KMS-11 (cell line): ENCODE measurements at regions not wholly inside any gene's neighbourhood (a gene's known extent, or its start where the extent isn't known, plus 50 kb on each side); places are given as distances from the start of the nearest gene placed in this dataset.

Source experiments
- H2AFZ ChIP-seq: fragments of 200-600 bp; sonication (generic); 2 replicates; pipeline ENCODE4 v1.6.1; 2016; ENCODE audit warnings: antibody characterized with exemption, mixed run types, low read depth
- H3K27ac ChIP-seq: fragments of 200-600 bp; sonication (generic); 2 replicates; pipeline ENCODE4 v1.6.1; 2016; ENCODE audit warnings: mild to moderate bottlenecking, mixed run types
- H3K27me3 ChIP-seq: fragments of 200-600 bp; sonication (generic); 2 replicates; pipeline ENCODE4 v1.6.1; 2017; ENCODE audit warnings: mild to moderate bottlenecking, low read depth, mixed run types, moderate library complexity; ENCODE audit not compliant: insufficient read depth
- H3K36me3 ChIP-seq: fragments of 200-600 bp; sonication (generic); 2 replicates; pipeline ENCODE4 v1.6.1; 2017; ENCODE audit warnings: mild to moderate bottlenecking, mixed run types; ENCODE audit not compliant: insufficient read depth
- H3K4me1 ChIP-seq: fragments of 200-600 bp; sonication (generic); 2 replicates; pipeline ENCODE4 v1.6.1; 2016; ENCODE audit warnings: mild to moderate bottlenecking, low read depth, mixed run types; ENCODE audit not compliant: poor library complexity, severe bottlenecking
- H3K4me2 ChIP-seq: fragments of 200-600 bp; sonication (generic); 2 replicates; pipeline ENCODE4 v1.7.0; 2016; ENCODE audit warnings: mild to moderate bottlenecking, mixed run types
- H3K4me3 ChIP-seq: fragments of 200-600 bp; sonication (generic); IDR thresholded peaks from 2 replicates; pipeline ENCODE4 v1.6.1; 2017; ENCODE audit warnings: low read depth, low read length, mixed read lengths; ENCODE audit not compliant: insufficient read depth
- H3K79me2 ChIP-seq: fragments of 200-600 bp; sonication (generic); 2 replicates; pipeline ENCODE4 v1.6.1; 2016; ENCODE audit warnings: low read depth, mixed run types; ENCODE audit not compliant: insufficient read depth
- H3K9ac ChIP-seq: fragments of 200-600 bp; sonication (generic); 2 replicates; pipeline ENCODE4 v1.6.1; 2016; ENCODE audit warnings: mild to moderate bottlenecking, mixed run types
- H4K20me1 ChIP-seq: fragments of 200-600 bp; sonication (generic); 2 replicates; pipeline ENCODE4 v1.6.1; 2016; ENCODE audit warnings: mild to moderate bottlenecking, mixed run types; ENCODE audit not compliant: insufficient read depth
- TF ChIP-seq, protein P1 (sequence below): fragments of 200-600 bp; sonication (generic); conservative IDR thresholded peaks from 2 replicates; pipeline ENCODE4 v1.6.1; 2017; ENCODE audit warnings: low read depth, mild to moderate bottlenecking, antibody characterized with exemption, low read length, moderate library complexity, mixed read lengths

- Histone ChIP-seq H4K20me1 (no peaks in the 10 kb centered on the region), H3K36me3 (no peaks in the 10 kb centered on the region), H3K4me1 (no peaks in the 10 kb centered on the region), H3K9ac (no peak overlapping the region), H3K4me2 (no peak overlapping the region), H3K79me2 (no peaks in the 10 kb centered on the region), H3K27ac (no peak overlapping the region), H3K27me3 (no peaks in the 10 kb centered on the region), H3K4me3 (no peak overlapping the region), H2AFZ (no peak overlapping the region)
- TF ChIP-seq, protein P1, sequence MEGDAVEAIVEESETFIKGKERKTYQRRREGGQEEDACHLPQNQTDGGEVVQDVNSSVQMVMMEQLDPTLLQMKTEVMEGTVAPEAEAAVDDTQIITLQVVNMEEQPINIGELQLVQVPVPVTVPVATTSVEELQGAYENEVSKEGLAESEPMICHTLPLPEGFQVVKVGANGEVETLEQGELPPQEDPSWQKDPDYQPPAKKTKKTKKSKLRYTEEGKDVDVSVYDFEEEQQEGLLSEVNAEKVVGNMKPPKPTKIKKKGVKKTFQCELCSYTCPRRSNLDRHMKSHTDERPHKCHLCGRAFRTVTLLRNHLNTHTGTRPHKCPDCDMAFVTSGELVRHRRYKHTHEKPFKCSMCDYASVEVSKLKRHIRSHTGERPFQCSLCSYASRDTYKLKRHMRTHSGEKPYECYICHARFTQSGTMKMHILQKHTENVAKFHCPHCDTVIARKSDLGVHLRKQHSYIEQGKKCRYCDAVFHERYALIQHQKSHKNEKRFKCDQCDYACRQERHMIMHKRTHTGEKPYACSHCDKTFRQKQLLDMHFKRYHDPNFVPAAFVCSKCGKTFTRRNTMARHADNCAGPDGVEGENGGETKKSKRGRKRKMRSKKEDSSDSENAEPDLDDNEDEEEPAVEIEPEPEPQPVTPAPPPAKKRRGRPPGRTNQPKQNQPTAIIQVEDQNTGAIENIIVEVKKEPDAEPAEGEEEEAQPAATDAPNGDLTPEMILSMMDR: no peak
These were observed 168.3 kb upstream of the TGFBR2 start for GRCh38 chr3:30438126-30438525.

DNA sequence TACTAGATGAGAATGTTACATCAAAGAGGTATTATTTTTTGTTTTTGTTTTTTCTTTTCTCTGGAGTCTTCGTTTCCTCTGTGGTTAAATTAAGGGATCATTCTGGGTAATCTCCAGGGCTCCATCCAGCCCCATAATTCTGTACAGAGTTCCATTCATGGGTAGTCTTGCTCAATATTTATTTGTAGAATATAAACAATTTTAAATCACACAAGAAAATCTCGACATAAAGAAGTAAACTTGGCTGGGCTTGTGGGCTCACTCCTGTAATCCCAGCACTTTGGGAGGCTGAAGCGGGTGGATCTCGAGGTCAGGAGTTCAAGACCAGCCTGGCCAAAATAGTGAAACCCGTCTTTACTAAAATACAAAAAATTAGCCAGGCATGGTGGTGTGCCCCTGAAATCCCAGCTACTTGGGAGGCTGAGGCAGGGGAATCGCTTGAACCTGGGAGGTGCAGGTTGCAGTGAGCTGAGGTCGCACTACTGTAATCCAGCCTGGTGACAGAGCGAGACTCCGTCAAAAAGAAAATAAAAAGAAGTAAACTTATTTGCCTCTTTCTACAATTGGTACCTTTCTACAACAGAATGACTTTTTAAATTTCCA, 166.8 kb upstream of the TGFBR2 start:
- Histone ChIP-seq H3K36me3 (no peaks in the 10 kb centered on the region), H3K4me3 (no peak overlapping the region), H3K27me3 (no peaks in the 10 kb centered on the region), H3K79me2 (no peaks in the 10 kb centered on the region), H3K9ac (no peak overlapping the region), H3K4me1 (no peaks in the 10 kb centered on the region), H3K4me2 (no peak overlapping the region), H4K20me1 (no peaks in the 10 kb centered on the region), H3K27ac (no peak overlapping the region), H2AFZ (no peak overlapping the region)
- TF ChIP-seq, protein P1: no peak

- no peaks in the 10 kb centered on the region for H3K4me1 ChIP-seq
These were observed 166.2 kb upstream of the TGFBR2 start for GRCh38 chr3:30440147-30440604.

GRCh38 chr3:30440880-30441279, 165.5 kb upstream of the TGFBR2 start:
- H3K27me3 ChIP-seq: no peaks in the 10 kb centered on the region
- H3K4me1 ChIP-seq: no peaks in the 10 kb centered on the region
- H3K9ac ChIP-seq: no peak overlapping the region
- H4K20me1 ChIP-seq: no peaks in the 10 kb centered on the region
- H3K4me3 ChIP-seq: no peak overlapping the region
- TF ChIP-seq, protein P1: no peak
- no peak overlapping the region for H3K4me2 ChIP-seq
- H2AFZ ChIP-seq: no peak overlapping the region
- no peak overlapping the region for H3K27ac ChIP-seq
- H3K36me3 ChIP-seq: no peaks in the 10 kb centered on the region
- no peaks in the 10 kb centered on the region for H3K79me2 ChIP-seq

More at GRCh38 chr3:30440147-30440604, 166.2 kb upstream of the TGFBR2 start:
- no peak overlapping the region for H3K9ac ChIP-seq
- TF ChIP-seq, protein P1: no peak
- no peak overlapping the region for H2AFZ ChIP-seq
- H3K27me3 ChIP-seq: no peaks in the 10 kb centered on the region
- H3K79me2 ChIP-seq: no peaks in the 10 kb centered on the region
- no peaks in the 10 kb centered on the region for H4K20me1 ChIP-seq
- no peak overlapping the region for H3K4me2 ChIP-seq
- H3K4me3 ChIP-seq: no peak overlapping the region
- no peaks in the 10 kb centered on the region for H3K36me3 ChIP-seq
- no peak overlapping the region for H3K27ac ChIP-seq
